ENCODE measurements at regions not wholly inside any gene's neighbourhood (a gene's known extent, or its start where the extent isn't known, plus 50 kb on each side); places are given as distances from the start of the nearest gene placed in this dataset.

DNA sequence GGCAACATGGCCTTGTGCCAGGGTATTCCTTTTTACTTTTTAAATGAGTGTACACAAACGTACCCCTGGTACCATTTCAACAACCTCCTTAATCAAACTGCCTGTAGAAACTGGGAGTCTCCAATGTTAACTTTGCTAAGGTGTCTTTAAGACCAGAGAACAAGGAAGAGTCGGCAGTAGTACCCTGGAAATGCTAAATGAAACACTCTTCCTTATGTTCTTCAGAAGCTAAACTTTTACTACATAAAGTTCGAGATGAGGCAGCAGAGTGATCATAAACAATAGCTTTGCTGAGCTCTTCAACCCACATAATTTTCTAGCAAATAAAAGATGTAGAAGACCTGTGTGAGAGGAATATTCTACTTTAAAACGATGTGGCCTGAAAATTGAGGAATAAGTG lies 297.7 kb upstream of the NRIP1 start (continued):
- TF ChIP-seq, protein P1, sequence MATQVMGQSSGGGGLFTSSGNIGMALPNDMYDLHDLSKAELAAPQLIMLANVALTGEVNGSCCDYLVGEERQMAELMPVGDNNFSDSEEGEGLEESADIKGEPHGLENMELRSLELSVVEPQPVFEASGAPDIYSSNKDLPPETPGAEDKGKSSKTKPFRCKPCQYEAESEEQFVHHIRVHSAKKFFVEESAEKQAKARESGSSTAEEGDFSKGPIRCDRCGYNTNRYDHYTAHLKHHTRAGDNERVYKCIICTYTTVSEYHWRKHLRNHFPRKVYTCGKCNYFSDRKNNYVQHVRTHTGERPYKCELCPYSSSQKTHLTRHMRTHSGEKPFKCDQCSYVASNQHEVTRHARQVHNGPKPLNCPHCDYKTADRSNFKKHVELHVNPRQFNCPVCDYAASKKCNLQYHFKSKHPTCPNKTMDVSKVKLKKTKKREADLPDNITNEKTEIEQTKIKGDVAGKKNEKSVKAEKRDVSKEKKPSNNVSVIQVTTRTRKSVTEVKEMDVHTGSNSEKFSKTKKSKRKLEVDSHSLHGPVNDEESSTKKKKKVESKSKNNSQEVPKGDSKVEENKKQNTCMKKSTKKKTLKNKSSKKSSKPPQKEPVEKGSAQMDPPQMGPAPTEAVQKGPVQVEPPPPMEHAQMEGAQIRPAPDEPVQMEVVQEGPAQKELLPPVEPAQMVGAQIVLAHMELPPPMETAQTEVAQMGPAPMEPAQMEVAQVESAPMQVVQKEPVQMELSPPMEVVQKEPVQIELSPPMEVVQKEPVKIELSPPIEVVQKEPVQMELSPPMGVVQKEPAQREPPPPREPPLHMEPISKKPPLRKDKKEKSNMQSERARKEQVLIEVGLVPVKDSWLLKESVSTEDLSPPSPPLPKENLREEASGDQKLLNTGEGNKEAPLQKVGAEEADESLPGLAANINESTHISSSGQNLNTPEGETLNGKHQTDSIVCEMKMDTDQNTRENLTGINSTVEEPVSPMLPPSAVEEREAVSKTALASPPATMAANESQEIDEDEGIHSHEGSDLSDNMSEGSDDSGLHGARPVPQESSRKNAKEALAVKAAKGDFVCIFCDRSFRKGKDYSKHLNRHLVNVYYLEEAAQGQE (IDR thresholded peaks at IDR 0.05; ENCODE audit: unreplicated experiment), result no peak
- TF ChIP-seq, protein P2, sequence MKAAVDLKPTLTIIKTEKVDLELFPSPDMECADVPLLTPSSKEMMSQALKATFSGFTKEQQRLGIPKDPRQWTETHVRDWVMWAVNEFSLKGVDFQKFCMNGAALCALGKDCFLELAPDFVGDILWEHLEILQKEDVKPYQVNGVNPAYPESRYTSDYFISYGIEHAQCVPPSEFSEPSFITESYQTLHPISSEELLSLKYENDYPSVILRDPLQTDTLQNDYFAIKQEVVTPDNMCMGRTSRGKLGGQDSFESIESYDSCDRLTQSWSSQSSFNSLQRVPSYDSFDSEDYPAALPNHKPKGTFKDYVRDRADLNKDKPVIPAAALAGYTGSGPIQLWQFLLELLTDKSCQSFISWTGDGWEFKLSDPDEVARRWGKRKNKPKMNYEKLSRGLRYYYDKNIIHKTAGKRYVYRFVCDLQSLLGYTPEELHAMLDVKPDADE (IDR thresholded peaks at IDR 0.05), result no peak
- TF ChIP-seq, protein P3, sequence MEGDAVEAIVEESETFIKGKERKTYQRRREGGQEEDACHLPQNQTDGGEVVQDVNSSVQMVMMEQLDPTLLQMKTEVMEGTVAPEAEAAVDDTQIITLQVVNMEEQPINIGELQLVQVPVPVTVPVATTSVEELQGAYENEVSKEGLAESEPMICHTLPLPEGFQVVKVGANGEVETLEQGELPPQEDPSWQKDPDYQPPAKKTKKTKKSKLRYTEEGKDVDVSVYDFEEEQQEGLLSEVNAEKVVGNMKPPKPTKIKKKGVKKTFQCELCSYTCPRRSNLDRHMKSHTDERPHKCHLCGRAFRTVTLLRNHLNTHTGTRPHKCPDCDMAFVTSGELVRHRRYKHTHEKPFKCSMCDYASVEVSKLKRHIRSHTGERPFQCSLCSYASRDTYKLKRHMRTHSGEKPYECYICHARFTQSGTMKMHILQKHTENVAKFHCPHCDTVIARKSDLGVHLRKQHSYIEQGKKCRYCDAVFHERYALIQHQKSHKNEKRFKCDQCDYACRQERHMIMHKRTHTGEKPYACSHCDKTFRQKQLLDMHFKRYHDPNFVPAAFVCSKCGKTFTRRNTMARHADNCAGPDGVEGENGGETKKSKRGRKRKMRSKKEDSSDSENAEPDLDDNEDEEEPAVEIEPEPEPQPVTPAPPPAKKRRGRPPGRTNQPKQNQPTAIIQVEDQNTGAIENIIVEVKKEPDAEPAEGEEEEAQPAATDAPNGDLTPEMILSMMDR (conservative IDR thresholded peaks at IDR 0.05; ENCODE audit: low read depth in 2 of 2), result no peak
- TF ChIP-seq POLR2AphosphoS5 (IDR thresholded peaks at IDR 0.05; ENCODE audit: low read depth) (no peak), EZH2phosphoT487 (IDR thresholded peaks at IDR 0.05; ENCODE audit: unreplicated experiment) (no peak), JUNB (IDR thresholded peaks at IDR 0.05; ENCODE audit: unreplicated experiment) (no peak)

DNA sequence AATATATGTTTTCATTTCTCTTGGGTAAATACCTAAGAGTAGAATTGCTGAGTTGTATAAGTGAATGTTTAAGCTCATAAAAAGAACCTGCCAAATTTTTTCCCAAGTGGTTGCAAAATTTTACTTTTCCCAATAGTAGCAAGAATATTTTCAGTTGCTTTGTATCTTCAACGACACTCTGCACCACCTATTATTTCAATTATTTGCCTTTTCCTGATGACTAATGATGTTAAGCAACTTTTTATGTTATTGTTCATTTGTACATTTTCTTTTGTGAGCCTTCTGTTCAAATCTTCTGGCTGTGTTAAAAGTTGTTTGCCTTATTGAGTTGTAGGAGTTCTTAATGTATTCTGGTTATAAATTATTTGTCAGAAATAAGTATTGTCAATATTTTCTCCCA lies 299.1 kb upstream of the NRIP1 start:
- Mint-ChIP-seq H3K9me3 (peaks cover 24% of the 10 kb centered on the region), H3K27me3 (ENCODE audit: insufficient read depth, low read depth, poor library complexity) (peaks cover 2% of the 10 kb centered on the region), H3K27ac (no peak overlapping the region), H3K4me3 (no peak overlapping the region), H3K4me1 (peaks cover 17% of the 10 kb centered on the region; the same call in 2 of the 3 replicates), H3K36me3 (ENCODE audit: low read depth) (peaks cover 26% of the 10 kb centered on the region)
- TF ChIP-seq ZNF114 (CRISPR knock-in tag; IDR thresholded peaks at IDR 0.05) (no peak), NANOG (IDR thresholded peaks at IDR 0.05; ENCODE audit: borderline replicate concordance) (no peak)
- TF ChIP-seq, protein P2 (IDR thresholded peaks at IDR 0.05), result no peak
- TF ChIP-seq, protein P4, sequence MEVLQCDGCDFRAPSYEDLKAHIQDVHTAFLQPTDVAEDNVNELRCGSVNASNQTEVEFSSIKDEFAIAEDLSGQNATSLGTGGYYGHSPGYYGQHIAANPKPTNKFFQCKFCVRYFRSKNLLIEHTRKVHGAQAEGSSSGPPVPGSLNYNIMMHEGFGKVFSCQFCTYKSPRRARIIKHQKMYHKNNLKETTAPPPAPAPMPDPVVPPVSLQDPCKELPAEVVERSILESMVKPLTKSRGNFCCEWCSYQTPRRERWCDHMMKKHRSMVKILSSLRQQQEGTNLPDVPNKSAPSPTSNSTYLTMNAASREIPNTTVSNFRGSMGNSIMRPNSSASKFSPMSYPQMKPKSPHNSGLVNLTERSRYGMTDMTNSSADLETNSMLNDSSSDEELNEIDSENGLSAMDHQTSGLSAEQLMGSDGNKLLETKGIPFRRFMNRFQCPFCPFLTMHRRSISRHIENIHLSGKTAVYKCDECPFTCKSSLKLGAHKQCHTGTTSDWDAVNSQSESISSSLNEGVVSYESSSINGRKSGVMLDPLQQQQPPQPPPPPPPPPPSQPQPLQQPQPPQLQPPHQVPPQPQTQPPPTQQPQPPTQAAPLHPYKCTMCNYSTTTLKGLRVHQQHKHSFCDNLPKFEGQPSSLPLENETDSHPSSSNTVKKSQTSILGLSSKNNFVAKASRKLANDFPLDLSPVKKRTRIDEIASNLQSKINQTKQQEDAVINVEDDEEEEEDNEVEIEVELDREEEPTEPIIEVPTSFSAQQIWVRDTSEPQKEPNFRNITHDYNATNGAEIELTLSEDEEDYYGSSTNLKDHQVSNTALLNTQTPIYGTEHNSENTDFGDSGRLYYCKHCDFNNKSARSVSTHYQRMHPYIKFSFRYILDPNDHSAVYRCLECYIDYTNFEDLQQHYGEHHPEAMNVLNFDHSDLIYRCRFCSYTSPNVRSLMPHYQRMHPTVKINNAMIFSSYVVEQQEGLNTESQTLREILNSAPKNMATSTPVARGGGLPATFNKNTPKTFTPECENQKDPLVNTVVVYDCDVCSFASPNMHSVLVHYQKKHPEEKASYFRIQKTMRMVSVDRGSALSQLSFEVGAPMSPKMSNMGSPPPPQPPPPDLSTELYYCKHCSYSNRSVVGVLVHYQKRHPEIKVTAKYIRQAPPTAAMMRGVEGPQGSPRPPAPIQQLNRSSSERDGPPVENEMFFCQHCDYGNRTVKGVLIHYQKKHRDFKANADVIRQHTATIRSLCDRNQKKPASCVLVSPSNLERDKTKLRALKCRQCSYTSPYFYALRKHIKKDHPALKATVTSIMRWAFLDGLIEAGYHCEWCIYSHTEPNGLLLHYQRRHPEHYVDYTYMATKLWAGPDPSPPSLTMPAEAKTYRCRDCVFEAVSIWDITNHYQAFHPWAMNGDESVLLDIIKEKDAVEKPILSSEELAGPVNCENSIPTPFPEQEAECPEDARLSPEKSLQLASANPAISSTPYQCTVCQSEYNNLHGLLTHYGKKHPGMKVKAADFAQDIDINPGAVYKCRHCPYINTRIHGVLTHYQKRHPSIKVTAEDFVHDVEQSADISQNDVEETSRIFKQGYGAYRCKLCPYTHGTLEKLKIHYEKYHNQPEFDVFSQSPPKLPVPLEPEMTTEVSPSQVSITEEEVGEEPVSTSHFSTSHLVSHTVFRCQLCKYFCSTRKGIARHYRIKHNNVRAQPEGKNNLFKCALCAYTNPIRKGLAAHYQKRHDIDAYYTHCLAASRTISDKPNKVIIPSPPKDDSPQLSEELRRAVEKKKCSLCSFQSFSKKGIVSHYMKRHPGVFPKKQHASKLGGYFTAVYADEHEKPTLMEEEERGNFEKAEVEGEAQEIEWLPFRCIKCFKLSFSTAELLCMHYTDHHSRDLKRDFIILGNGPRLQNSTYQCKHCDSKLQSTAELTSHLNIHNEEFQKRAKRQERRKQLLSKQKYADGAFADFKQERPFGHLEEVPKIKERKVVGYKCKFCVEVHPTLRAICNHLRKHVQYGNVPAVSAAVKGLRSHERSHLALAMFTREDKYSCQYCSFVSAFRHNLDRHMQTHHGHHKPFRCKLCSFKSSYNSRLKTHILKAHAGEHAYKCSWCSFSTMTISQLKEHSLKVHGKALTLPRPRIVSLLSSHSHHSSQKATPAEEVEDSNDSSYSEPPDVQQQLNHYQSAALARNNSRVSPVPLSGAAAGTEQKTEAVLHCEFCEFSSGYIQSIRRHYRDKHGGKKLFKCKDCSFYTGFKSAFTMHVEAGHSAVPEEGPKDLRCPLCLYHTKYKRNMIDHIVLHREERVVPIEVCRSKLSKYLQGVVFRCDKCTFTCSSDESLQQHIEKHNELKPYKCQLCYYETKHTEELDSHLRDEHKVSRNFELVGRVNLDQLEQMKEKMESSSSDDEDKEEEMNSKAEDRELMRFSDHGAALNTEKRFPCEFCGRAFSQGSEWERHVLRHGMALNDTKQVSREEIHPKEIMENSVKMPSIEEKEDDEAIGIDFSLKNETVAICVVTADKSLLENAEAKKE (CRISPR knock-in tag; IDR thresholded peaks at IDR 0.05), result no peak
- no peak for DNase-seq (ENCODE audit: low spot score)
- H3F3A ChIP-seq (replicated peaks; ENCODE audit: low read depth), result no peaks in the 10 kb centered on the region
- H3K4me3 ChIP-seq, result no peak overlapping the region
- peaks cover 15% of the 10 kb centered on the region; the same call in 1 of the 2 replicates for H3K36me3 ChIP-seq (ENCODE audit: insufficient read depth)
- H3K4me2 ChIP-seq, result no peak overlapping the region
- no peak for ATAC-seq
- no peak overlapping the region for H2AFZ ChIP-seq
- no peak overlapping the region for H3K27ac ChIP-seq (ENCODE audit: low read depth)
- no peaks in the 10 kb centered on the region for H4K20me1 ChIP-seq (replicated peaks; ENCODE audit: insufficient read depth)
- no peaks in the 10 kb centered on the region for H3K27me3 ChIP-seq (ENCODE audit: insufficient read depth)
- peaks cover 8% of the 10 kb centered on the region; the same call in 1 of the 2 replicates for H3K4me1 ChIP-seq (ENCODE audit: insufficient read depth)
- H3K79me2 ChIP-seq (replicated peaks; ENCODE audit: insufficient read depth), result no peaks in the 10 kb centered on the region
- peaks cover 3% of the 10 kb centered on the region; the same call in 1 of the 2 replicates for H3K9me2 ChIP-seq (ENCODE audit: insufficient read depth)

All from GM23338 (cell line).